Body of pancreas (tissue), 4 donors: ENCODE measurements at regions not wholly inside any gene's neighbourhood (a gene's known extent, or its start where the extent isn't known, plus 50 kb on each side); places are given as distances from the start of the nearest gene placed in this dataset.

Experiments used
- CTCF ChIP-seq, 7 experiments: fragments of 450-650 bp in 4 of 7; fragments of 200-600 bp in 3 of 7; sonication (generic) in 3 of 7; IDR thresholded peaks; one replicate each; pipeline ENCODE4 v1.5.1; 2016 to 2019; ENCODE audit warnings: antibody characterized with exemption in 7 of 7
- POLR2A ChIP-seq, 3 donors: fragments of 450-650 bp; IDR thresholded peaks; one replicate each; pipeline ENCODE4 v1.6.1; 2016; ENCODE audit warnings: antibody characterized with exemption in 3 of 3, mild to moderate bottlenecking in 2 of 3

GRCh38 chr5:38686658-38687057, 130.2 kb upstream of the LIFR start:
- no peak for TF ChIP-seq CTCF (IDR thresholded peaks at IDR 0.05)
- no peak for TF ChIP-seq POLR2A (IDR thresholded peaks at IDR 0.05)
